ENCODE measurements at regions not wholly inside any gene's neighbourhood (a gene's known extent, or its start where the extent isn't known, plus 50 kb on each side); places are given as distances from the start of the nearest gene placed in this dataset.

DNA sequence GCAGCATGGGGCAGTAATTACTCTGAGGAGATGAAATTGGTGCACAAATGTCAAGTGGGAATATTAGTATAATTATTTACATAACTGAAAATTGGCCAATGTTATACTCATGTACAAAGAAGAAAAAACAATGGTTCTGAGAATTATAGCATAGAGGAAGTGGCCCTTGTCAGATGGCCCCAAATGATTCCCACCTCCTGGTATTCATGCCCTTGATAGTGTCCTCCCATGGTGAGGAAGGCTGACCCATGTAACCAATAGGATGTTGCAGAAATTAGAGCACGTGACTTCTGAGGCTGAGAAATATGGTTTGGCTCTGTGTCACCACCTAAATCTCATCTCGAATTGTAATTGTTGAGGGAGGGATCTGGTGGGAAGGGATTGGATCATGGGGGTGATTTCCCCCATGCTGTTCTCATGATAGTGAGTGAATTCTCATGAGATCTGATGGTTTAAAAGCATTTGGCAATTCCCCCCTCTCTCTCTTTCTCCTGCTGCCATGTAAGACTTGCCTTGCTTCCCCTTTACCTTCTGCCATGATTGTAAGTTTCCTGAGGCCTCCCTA lies 368.5 kb downstream of the SHQ1 start:
- H3K36me3 ChIP-seq (ENCODE audit: control insufficient read depth, insufficient read depth, low read length), result no peaks in the 10 kb centered on the region
- no peak overlapping the region for H3K4me3 ChIP-seq (replicated peaks; ENCODE audit: low read depth, low read length)
- no peak for DNase-seq (ENCODE audit: extremely low read depth, insufficient read length)
- TF ChIP-seq, protein P1, sequence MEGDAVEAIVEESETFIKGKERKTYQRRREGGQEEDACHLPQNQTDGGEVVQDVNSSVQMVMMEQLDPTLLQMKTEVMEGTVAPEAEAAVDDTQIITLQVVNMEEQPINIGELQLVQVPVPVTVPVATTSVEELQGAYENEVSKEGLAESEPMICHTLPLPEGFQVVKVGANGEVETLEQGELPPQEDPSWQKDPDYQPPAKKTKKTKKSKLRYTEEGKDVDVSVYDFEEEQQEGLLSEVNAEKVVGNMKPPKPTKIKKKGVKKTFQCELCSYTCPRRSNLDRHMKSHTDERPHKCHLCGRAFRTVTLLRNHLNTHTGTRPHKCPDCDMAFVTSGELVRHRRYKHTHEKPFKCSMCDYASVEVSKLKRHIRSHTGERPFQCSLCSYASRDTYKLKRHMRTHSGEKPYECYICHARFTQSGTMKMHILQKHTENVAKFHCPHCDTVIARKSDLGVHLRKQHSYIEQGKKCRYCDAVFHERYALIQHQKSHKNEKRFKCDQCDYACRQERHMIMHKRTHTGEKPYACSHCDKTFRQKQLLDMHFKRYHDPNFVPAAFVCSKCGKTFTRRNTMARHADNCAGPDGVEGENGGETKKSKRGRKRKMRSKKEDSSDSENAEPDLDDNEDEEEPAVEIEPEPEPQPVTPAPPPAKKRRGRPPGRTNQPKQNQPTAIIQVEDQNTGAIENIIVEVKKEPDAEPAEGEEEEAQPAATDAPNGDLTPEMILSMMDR (IDR thresholded peaks at IDR 0.05; ENCODE audit: insufficient read depth, low read length, poor library complexity, severe bottlenecking), result no peak
- H3K27me3 ChIP-seq (replicated peaks; ENCODE audit: control insufficient read depth, insufficient read depth, low read length), result no peaks in the 10 kb centered on the region

DNA sequence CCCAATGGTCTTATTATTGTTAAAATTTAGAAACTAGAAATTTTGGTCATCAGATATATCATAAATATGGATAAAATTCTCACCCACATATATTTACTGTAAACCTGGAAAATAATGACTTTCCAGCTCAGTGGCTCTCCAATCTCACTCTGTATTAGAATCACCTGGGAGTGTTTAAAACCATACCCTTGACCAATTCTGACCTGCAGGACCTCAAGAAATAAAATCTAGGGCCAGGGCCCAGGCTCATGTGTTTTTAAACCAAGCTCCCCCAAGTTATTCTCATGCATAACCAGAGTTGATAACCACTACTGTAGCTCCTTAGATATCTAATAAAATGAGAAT lies 372.1 kb downstream of the SHQ1 start:
- no peak for DNase-seq (ENCODE audit: extremely low read depth, insufficient read length)
- Histone ChIP-seq H3K4me3 (replicated peaks; ENCODE audit: low read depth, low read length) (no peak overlapping the region), H3K27me3 (replicated peaks; ENCODE audit: control insufficient read depth, insufficient read depth, low read length) (no peaks in the 10 kb centered on the region), H3K36me3 (ENCODE audit: control insufficient read depth, insufficient read depth, low read length) (no peaks in the 10 kb centered on the region)
- TF ChIP-seq, protein P1 (IDR thresholded peaks at IDR 0.05; ENCODE audit: insufficient read depth, low read length, poor library complexity, severe bottlenecking), result no peak

DNA sequence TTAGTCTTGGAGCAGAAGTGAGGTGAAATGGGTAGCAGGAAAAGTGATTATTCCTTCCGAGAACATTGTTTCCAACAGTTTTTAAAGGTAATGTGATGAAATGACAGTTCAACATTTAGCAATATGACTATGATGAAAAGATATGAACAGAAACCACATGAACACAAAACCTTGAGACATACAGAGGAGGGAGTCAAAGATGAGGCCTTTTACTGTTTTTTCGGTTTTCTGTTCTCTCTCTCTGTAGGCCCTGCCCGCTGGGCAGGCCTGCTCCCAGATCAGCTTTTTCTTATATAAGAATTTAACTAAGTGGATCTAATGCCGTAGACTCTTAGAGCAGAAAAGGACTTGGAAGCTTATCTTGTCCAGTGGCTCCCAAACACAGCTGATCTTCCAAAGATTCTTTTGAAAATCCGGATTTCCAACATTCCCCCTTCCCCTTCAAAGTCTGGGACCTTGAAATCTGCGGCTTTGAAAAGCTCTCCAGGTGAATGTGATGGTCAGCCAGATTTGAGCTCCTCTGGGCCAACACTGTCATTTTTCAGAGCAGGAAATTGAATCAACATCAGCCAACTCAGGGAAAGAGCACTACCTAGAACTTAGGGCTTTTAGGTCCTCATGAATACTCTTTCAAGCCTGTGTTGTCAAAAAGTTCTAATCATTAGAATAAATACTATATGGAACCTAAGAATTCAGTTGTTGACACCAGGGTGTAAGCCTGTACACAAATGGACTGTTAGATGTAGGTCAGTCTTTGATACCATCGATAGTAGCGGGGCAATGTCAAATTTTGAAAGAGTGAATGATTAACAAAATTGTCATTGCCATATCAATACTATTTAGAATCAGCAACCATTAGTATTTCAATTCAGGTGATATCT lies 372.7 kb downstream of the SHQ1 start:
- Histone ChIP-seq H3K27me3 (replicated peaks; ENCODE audit: control insufficient read depth, insufficient read depth, low read length) (no peaks in the 10 kb centered on the region), H3K4me3 (replicated peaks; ENCODE audit: low read depth, low read length) (no peak overlapping the region), H3K36me3 (ENCODE audit: control insufficient read depth, insufficient read depth, low read length) (no peaks in the 10 kb centered on the region)
- TF ChIP-seq, protein P1 (IDR thresholded peaks at IDR 0.05; ENCODE audit: insufficient read depth, low read length, poor library complexity, severe bottlenecking), result no peak
- DNase-seq (ENCODE audit: extremely low read depth, insufficient read length), result no peak

DNA sequence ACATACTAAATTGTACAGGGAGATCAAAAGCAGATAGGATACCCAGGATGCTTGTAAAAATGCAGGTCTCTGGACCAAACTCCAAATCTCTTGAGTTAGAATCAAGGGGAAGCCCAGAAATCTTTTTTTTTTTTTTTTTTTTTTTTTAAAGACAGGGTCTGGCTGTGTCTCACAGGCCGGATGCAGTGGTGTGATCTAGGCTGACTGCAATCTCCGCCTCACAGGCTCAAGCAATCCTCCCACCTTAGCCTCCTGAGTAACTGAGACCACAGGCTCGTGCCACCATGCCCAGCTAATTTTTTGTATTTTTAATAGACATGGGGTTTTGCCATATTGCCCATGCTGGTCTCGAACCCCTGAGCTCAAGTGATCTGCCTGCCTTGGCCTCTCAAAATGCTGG lies 373.5 kb downstream of the SHQ1 start:
- Histone ChIP-seq H3K27me3 (replicated peaks; ENCODE audit: control insufficient read depth, insufficient read depth, low read length) (no peaks in the 10 kb centered on the region), H3K36me3 (ENCODE audit: control insufficient read depth, insufficient read depth, low read length) (no peaks in the 10 kb centered on the region), H3K4me3 (replicated peaks; ENCODE audit: low read depth, low read length) (no peak overlapping the region)
- TF ChIP-seq, protein P1 (IDR thresholded peaks at IDR 0.05; ENCODE audit: insufficient read depth, low read length, poor library complexity, severe bottlenecking), result no peak
- no peak for DNase-seq (ENCODE audit: extremely low read depth, insufficient read length)

DNA sequence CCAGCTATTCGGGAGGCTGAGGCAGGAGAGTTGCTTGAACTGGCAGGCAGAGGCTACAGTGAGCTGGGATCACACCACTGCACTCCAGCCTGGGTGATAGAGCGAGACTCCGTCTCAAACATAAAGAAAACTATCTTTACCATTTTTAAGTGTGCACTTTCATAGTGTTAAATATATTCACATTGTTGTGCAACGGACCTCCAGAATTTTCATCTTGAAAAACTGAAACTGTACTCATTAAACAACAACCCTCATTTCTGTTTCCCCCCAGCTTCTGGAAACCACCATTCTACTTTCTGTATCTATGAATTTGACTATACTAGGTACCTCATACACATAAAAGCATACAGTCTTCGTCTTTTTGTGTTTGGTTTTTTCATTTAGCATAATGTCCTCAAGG lies 375.1 kb downstream of the SHQ1 start:
- H3K36me3 ChIP-seq (ENCODE audit: control insufficient read depth, insufficient read depth, low read length), result no peaks in the 10 kb centered on the region
- H3K4me3 ChIP-seq (replicated peaks; ENCODE audit: low read depth, low read length), result no peak overlapping the region
- TF ChIP-seq, protein P1 (IDR thresholded peaks at IDR 0.05; ENCODE audit: insufficient read depth, low read length, poor library complexity, severe bottlenecking), result no peak
- no peaks in the 10 kb centered on the region for H3K27me3 ChIP-seq (replicated peaks; ENCODE audit: control insufficient read depth, insufficient read depth, low read length)
- peak; percentile 34 for DNase-seq (ENCODE audit: extremely low read depth, insufficient read length)
